ENCODE measurements at regions not wholly inside any gene's neighbourhood (a gene's known extent, or its start where the extent isn't known, plus 50 kb on each side); places are given as distances from the start of the nearest gene placed in this dataset.

DNA sequence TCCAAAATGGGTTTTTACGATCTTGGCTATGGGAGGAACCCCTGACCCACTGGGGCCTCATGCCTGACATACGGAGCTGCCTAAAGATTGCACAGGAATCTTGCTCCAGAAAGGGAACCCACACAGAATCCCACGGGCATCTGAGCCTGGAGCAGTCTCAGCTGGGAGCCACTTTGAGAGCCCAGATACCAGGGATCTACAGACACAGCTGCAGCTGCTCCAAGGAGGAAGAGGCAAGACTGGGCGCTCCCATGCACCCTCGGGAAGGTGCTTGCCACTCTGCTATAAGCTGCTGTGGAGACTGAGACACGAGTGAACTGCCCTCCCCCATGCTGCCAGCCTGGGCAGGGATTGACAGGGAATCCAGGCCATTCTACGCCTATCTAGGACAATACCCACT is 202.5 kb downstream of the REEP3 start:
- TF ChIP-seq, protein P1, sequence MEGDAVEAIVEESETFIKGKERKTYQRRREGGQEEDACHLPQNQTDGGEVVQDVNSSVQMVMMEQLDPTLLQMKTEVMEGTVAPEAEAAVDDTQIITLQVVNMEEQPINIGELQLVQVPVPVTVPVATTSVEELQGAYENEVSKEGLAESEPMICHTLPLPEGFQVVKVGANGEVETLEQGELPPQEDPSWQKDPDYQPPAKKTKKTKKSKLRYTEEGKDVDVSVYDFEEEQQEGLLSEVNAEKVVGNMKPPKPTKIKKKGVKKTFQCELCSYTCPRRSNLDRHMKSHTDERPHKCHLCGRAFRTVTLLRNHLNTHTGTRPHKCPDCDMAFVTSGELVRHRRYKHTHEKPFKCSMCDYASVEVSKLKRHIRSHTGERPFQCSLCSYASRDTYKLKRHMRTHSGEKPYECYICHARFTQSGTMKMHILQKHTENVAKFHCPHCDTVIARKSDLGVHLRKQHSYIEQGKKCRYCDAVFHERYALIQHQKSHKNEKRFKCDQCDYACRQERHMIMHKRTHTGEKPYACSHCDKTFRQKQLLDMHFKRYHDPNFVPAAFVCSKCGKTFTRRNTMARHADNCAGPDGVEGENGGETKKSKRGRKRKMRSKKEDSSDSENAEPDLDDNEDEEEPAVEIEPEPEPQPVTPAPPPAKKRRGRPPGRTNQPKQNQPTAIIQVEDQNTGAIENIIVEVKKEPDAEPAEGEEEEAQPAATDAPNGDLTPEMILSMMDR (conservative IDR thresholded peaks at IDR 0.05): no peak
- peak overlapping the region; percentile 90 for H3K27ac ChIP-seq

DNA sequence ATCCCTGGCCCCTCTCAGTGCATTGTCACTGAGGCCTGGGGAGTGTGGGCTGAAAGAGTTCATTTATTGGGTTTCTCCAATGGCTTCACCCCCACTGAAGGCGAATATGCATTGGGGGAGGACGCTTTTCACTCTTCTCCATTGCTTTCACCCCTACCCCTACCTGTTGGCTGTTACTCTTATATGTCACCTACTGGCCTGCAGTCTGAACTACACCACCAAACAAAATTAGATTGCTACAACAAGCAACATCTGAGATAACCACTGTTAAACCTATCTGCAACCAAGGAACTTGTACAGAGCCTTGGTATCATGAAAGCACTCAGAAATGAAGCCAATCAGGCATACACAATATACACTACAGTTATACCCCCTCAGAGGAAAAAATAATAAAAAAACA is 203.7 kb downstream of the REEP3 start:
- TF ChIP-seq, protein P1 (conservative IDR thresholded peaks at IDR 0.05): no peak

DNA sequence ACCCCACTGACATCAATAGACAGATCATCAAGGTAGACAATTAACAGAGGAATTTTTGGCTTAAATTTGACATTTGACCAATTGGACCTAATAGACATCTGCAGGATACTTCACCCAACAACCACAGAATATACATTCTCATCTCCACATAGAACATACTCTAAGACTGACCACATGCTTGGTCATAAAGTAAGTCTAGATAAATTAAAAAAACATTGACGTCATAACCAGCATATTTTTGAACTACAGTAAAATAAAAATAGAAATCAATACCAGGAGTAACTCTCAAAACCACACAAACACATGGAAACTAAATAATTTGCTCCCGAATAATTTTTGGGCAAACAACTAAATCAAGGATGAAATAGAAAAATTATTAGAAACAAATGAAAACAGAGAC is 205.7 kb downstream of the REEP3 start:
- TF ChIP-seq, protein P1 (conservative IDR thresholded peaks at IDR 0.05): no peak
- H3K27ac ChIP-seq: no peak overlapping the region

More for the DNA sequence above, 203.7 kb downstream of the REEP3 start:
- H3K27ac ChIP-seq: no peak overlapping the region

DNA sequence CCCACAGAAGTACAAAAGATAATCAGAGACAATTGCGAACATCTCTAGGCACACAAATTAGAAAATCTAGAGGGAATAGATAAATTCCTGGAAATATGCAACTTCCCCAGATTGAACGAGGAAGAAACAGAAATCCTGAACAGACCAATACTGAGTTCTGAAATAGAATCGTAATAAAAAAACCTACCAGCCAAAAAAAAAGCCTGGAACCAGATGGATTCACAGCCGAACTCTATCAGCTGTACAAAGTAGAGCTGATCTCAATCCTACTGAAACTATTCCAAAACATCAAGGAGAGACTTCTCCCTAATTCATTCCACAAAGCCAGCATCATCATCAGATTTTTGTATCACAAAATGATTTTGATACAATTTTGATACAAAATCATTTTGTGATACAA is 206.4 kb downstream of the REEP3 start:
- TF ChIP-seq, protein P1 (conservative IDR thresholded peaks at IDR 0.05): no peak
- no peak overlapping the region for H3K27ac ChIP-seq

DNA sequence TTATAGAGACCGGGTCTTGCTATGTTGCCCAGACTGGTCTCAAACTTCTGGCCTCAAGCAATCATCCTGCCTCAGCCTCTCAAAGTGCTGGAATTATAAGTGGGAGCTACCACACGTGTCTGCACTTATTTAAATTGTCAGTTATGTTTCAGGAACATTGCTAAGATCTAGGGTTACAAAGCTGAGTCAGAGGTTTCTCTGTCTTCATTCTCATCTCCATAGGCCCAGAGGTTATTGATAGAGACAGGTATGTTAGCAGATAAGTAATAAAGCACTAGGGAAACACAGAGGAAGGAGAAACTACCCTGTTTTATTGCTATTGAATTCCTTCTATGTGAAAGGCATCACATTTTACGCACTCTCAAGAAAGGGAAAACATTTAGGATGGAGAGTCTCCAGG is 214.1 kb downstream of the REEP3 start:
- H3K27ac ChIP-seq: no peak overlapping the region
- TF ChIP-seq, protein P1 (conservative IDR thresholded peaks at IDR 0.05): no peak

DNA sequence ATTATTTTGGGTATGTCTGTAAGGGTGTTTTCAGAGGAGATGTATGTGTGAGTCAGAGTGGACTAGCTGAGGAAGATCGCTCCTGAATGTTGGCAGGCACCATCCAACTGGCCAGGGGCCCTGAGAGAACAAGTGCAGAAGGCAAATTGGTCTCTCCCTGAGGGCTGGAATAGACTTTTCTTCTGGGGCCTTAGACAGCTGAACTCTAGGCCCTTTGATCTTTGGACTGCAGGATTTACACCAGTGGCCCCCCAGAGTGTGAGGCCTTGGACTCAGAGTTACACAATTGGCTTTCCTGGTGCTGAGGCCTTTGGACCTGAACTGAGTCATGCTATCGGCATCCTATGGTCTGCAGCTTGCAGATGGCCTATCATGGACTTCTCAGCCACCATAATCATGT is 217.2 kb downstream of the REEP3 start:
- TF ChIP-seq, protein P1 (conservative IDR thresholded peaks at IDR 0.05): no peak
- H3K27ac ChIP-seq: no peak overlapping the region

DNA sequence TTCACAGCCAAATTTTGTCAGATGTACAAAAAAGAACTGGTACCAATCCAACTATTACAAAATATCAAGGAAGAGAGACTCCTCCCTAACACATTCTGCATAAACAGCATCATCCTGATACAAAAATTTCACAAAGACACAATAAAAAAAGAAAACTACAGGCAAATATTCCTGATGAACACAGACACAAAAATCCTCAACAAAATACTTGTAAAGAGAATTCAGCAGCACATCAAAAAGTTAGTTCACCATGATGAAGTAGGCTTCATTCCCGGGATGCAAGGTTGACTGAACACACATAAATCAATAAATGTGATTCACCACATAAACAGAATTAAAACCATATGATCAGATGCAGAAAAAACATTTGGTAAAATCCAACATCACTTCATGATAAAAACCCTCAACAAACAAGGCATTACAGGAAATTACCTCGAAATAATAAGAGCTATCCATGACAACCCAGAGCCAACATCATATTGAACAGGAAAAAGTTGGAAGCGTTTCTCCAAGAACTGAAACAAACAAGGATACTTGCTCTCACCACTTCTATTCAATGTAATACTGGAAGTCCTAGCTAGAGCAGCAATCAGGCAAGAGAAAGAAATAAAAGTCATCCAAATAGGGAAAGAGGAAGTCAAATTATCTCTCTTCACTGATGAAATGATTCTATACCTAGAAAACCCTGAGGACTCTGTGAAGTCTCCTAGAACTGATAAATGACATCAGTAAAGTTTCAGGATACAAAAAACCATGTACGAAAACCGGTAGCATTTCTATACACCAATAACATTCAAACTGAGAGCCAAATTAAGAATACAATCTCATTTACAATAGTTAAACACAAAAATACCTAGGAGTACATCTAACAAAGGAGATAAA is 223.1 kb downstream of the REEP3 start:
- TF ChIP-seq, protein P1 (conservative IDR thresholded peaks at IDR 0.05): no peak
- H3K27ac ChIP-seq: no peak overlapping the region
